SH-SY5Y (cell line): ENCODE measurements at regions not wholly inside any gene's neighbourhood (a gene's known extent, or its start where the extent isn't known, plus 50 kb on each side); places are given as distances from the start of the nearest gene placed in this dataset.

Experiments
- GATA2 ChIP-seq: IDR thresholded peaks from 2 replicates; pipeline ENCODE4 v1.6.1; 2011; ENCODE audit warnings: mild to moderate bottlenecking, low read depth, low read length
- GATA3 ChIP-seq: IDR thresholded peaks from 2 replicates; pipeline ENCODE4 v1.6.1; 2011; ENCODE audit warnings: low read depth, mild to moderate bottlenecking, low read length, moderate library complexity

- TF ChIP-seq GATA2: no peak
- no peak for TF ChIP-seq GATA3
These were observed 375.1 kb downstream of the BUD13 start for GRCh38 chr11:116397602-116398084.
